BE2C (cell line): ENCODE measurements at regions not wholly inside any gene's neighbourhood (a gene's known extent, or its start where the extent isn't known, plus 50 kb on each side); places are given as distances from the start of the nearest gene placed in this dataset.
"Not testable (repeated sequence)": the region's sequence is repeated elsewhere in the genome, so short reads cannot be mapped to it uniquely, and the experiment has no call there.

Source experiments
- DNase-seq: peaks from one replicate; pipeline ENCODE4 v3.0.0-alpha.2; 2020
- H3K27me3 ChIP-seq: fragments of 250-450 bp; sonication (Bioruptor Pico); 2 replicates; pipeline ENCODE4 v1.5.1; 2020; ENCODE audit warnings: mild to moderate bottlenecking
- H3K36me3 ChIP-seq: fragments of 250-450 bp; sonication (Bioruptor Pico); 2 replicates; pipeline ENCODE4 v1.5.1; 2020; ENCODE audit warnings: mild to moderate bottlenecking
- H3K4me1 ChIP-seq: fragments of 250-450 bp; sonication (Bioruptor Pico); 2 replicates; pipeline ENCODE4 v1.5.1; 2020
- H3K4me3 ChIP-seq: 2 replicates; pipeline ENCODE4 v1.5.1; 2011; ENCODE audit warnings: low read depth, low read length
- H3K9me3 ChIP-seq: fragments of 250-450 bp; sonication (Bioruptor Pico); 2 replicates; pipeline ENCODE4 v1.5.1; 2020
- CTCF ChIP-seq: IDR thresholded peaks from 2 replicates; pipeline ENCODE4 v1.5.1; 2012; ENCODE audit warnings: mild to moderate bottlenecking, low read depth, low read length

GRCh38 chr4:132114885-132115284 is 1034.2 kb upstream of the PCDH10 start:
- no peaks in the 10 kb centered on the region for H3K9me3 ChIP-seq
- TF ChIP-seq CTCF = no peak
- no peak for DNase-seq
- H3K4me3 ChIP-seq = no peak overlapping the region
- no peaks in the 10 kb centered on the region for H3K27me3 ChIP-seq
- H3K4me1 ChIP-seq = no peaks in the 10 kb centered on the region
- no peaks in the 10 kb centered on the region for H3K36me3 ChIP-seq

GRCh38 chr4:132122741-132123140 is 1026.4 kb upstream of the PCDH10 start:
- not testable (repeated sequence) for H3K27me3 ChIP-seq, H3K9me3 ChIP-seq, H3K4me1 ChIP-seq, H3K4me3 ChIP-seq, DNase-seq, H3K36me3 ChIP-seq

- H3K4me1 ChIP-seq = no peaks in the 10 kb centered on the region
- no peaks in the 10 kb centered on the region for H3K36me3 ChIP-seq
- H3K4me3 ChIP-seq = no peak overlapping the region
- DNase-seq = no peak
- H3K9me3 ChIP-seq = no peaks in the 10 kb centered on the region
- H3K27me3 ChIP-seq = no peaks in the 10 kb centered on the region
- no peak for TF ChIP-seq CTCF
Measured at GRCh38 chr4:132123870-132124623, 1025.0 kb upstream of the PCDH10 start.

- Histone ChIP-seq H3K4me3 (no peak overlapping the region), H3K4me1 (no peaks in the 10 kb centered on the region), H3K36me3 (no peaks in the 10 kb centered on the region), H3K9me3 (no peaks in the 10 kb centered on the region), H3K27me3 (no peaks in the 10 kb centered on the region)
- TF ChIP-seq CTCF = no peak
- DNase-seq = no peak
Measured at GRCh38 chr4:132124624-132124974, 1024.5 kb upstream of the PCDH10 start.

- Histone ChIP-seq H3K27me3 (no peaks in the 10 kb centered on the region), H3K9me3 (no peaks in the 10 kb centered on the region), H3K36me3 (no peaks in the 10 kb centered on the region), H3K4me3 (no peak overlapping the region), H3K4me1 (no peaks in the 10 kb centered on the region)
- DNase-seq = no peak
- TF ChIP-seq CTCF = no peak
Measured at GRCh38 chr4:132125131-132125530, 1024.0 kb upstream of the PCDH10 start.

- Histone ChIP-seq H3K27me3 (no peaks in the 10 kb centered on the region), H3K36me3 (no peaks in the 10 kb centered on the region), H3K9me3 (no peaks in the 10 kb centered on the region), H3K4me1 (0 out of 2 replicates have a peak, but pooled peaks cover 3% of the 10 kb centered on the region), H3K4me3 (no peak overlapping the region)
- TF ChIP-seq CTCF = no peak
- no peak for DNase-seq
Measured at GRCh38 chr4:132132433-132132832, 1016.7 kb upstream of the PCDH10 start.
